ENCODE measurements at regions not wholly inside any gene's neighbourhood (a gene's known extent, or its start where the extent isn't known, plus 50 kb on each side); places are given as distances from the start of the nearest gene placed in this dataset.

GRCh38 chr11:101401245-101401644 lies 182.6 kb downstream of the TRPC6 start:
- TF ChIP-seq EZH2phosphoT487 (IDR thresholded peaks at IDR 0.05; ENCODE audit: insufficient read depth, low read depth) (no peak), EZH2 (IDR thresholded peaks at IDR 0.05; ENCODE audit: insufficient read depth, poor library complexity, severe bottlenecking) (no peak)
